Neural progenitor cell (in vitro differentiated cells): ENCODE measurements at regions not wholly inside any gene's neighbourhood (a gene's known extent, or its start where the extent isn't known, plus 50 kb on each side); places are given as distances from the start of the nearest gene placed in this dataset.

Source experiments
- EZH2phosphoT487 ChIP-seq: fragments of 200-600 bp; sonication (generic); IDR thresholded peaks from 2 replicates; pipeline ENCODE4 v1.6.1; 2017; ENCODE audit warnings: antibody characterized with exemption
- TF ChIP-seq, protein P1 (sequence below): fragments of 200-600 bp; sonication (generic); IDR thresholded peaks from 2 replicates; pipeline ENCODE4 v1.5.1; 2017; ENCODE audit warnings: antibody characterized with exemption, mild to moderate bottlenecking

DNA sequence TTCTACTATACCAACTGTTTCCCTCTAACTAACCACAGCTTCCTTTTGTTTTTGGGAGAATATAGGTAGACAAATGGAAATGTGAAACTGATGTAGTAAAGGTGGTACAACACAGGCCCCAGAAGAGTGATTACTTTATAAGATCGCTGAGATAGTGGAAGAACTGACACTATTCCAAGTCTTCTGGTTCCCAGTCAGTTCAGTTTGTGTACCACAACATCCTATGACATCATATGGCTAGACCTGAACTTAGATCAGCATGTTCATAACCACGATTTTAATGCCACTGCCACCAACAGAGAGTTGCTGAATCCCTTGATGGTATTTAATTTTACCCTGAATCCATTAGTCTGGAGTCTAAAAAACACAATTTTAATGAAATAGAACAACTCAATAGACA, 328.9 kb downstream of the GPD2 start:
- TF ChIP-seq, protein P1, sequence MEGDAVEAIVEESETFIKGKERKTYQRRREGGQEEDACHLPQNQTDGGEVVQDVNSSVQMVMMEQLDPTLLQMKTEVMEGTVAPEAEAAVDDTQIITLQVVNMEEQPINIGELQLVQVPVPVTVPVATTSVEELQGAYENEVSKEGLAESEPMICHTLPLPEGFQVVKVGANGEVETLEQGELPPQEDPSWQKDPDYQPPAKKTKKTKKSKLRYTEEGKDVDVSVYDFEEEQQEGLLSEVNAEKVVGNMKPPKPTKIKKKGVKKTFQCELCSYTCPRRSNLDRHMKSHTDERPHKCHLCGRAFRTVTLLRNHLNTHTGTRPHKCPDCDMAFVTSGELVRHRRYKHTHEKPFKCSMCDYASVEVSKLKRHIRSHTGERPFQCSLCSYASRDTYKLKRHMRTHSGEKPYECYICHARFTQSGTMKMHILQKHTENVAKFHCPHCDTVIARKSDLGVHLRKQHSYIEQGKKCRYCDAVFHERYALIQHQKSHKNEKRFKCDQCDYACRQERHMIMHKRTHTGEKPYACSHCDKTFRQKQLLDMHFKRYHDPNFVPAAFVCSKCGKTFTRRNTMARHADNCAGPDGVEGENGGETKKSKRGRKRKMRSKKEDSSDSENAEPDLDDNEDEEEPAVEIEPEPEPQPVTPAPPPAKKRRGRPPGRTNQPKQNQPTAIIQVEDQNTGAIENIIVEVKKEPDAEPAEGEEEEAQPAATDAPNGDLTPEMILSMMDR, result no peak
- no peak for TF ChIP-seq EZH2phosphoT487
